ENCODE measurements at regions not wholly inside any gene's neighbourhood (a gene's known extent, or its start where the extent isn't known, plus 50 kb on each side); places are given as distances from the start of the nearest gene placed in this dataset.

DNA sequence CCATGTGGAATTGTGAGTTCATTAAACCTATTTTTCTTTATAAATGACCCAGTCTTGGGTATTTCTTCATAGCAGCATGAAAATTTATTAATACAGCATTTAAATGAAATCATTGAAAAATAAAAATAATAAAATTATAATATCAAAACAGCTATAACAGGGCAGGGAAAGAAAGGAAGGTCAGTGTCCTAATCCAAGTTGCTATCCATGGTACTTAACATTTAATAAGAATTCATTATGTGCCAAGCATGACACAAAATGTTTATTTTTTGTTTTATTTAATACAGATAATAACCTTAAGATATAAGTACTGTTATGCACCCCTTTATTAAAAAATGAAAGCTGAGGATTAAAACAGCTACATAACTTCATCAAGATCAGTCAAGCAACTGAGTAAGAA is 838.4 kb downstream of the RAB28 start:
- no peak for TF ChIP-seq RAD21 (IDR thresholded peaks at IDR 0.05; ENCODE audit: low read length)
- no peak for TF ChIP-seq JUND (IDR thresholded peaks at IDR 0.05)
- no peak for TF ChIP-seq SIN3A (IDR thresholded peaks at IDR 0.05; ENCODE audit: borderline replicate concordance, low read depth, low read length)
- no peak for TF ChIP-seq FOXM1 (IDR thresholded peaks at IDR 0.05; ENCODE audit: low read depth)
- no peak for TF ChIP-seq CTCF (IDR thresholded peaks at IDR 0.05)
- TF ChIP-seq ZBTB33 (IDR thresholded peaks at IDR 0.05; ENCODE audit: borderline replicate concordance, low read depth), result no peak
- no peak for TF ChIP-seq EP300 (IDR thresholded peaks at IDR 0.05; ENCODE audit: borderline replicate concordance in 1 of 2, low read depth in 1 of 2, low read length in 1 of 2)
- no peak for TF ChIP-seq MXI1 (IDR thresholded peaks at IDR 0.05; ENCODE audit: low read depth, low read length)
- no peak for TF ChIP-seq YY1 (IDR thresholded peaks at IDR 0.05; ENCODE audit: low read depth)
- TF ChIP-seq, protein P1, sequence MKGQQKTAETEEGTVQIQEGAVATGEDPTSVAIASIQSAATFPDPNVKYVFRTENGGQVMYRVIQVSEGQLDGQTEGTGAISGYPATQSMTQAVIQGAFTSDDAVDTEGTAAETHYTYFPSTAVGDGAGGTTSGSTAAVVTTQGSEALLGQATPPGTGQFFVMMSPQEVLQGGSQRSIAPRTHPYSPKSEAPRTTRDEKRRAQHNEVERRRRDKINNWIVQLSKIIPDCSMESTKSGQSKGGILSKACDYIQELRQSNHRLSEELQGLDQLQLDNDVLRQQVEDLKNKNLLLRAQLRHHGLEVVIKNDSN (IDR thresholded peaks at IDR 0.05; ENCODE audit: borderline replicate concordance, low read depth), result no peak
- TF ChIP-seq, protein P2, sequence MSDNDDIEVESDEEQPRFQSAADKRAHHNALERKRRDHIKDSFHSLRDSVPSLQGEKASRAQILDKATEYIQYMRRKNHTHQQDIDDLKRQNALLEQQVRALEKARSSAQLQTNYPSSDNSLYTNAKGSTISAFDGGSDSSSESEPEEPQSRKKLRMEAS (IDR thresholded peaks at IDR 0.05; ENCODE audit: low read depth), result no peak
- no peak for TF ChIP-seq CHD2 (IDR thresholded peaks at IDR 0.05; ENCODE audit: low read length, partially characterized antibody)
- TF ChIP-seq EZH2phosphoT487 (IDR thresholded peaks at IDR 0.05; ENCODE audit: borderline replicate concordance, low read depth), result no peak
- no peak for TF ChIP-seq RFX5 (IDR thresholded peaks at IDR 0.05; ENCODE audit: low read length)
